HG03565 (cell line): ENCODE measurements at regions not wholly inside any gene's neighbourhood (a gene's known extent, or its start where the extent isn't known, plus 50 kb on each side); places are given as distances from the start of the nearest gene placed in this dataset.
"Not testable (repeated sequence)": the region's sequence is repeated elsewhere in the genome, so short reads cannot be mapped to it uniquely, and the experiment has no call there.

ENCODE experiments used
- ATAC-seq: cut with Tn5 transposase; IDR thresholded peaks from one replicate; pipeline ENCODE4 v1.9.1; 2021; ENCODE audit warnings: mild to moderate bottlenecking, moderate library complexity; ENCODE audit not compliant: unreplicated experiment

- no peak for ATAC-seq
Observed at GRCh38 chr10:26621243-26621888, 76.1 kb upstream of the PDSS1 start.

- ATAC-seq = no peak
Observed at GRCh38 chr10:26621889-26622711, 75.4 kb upstream of the PDSS1 start.

GRCh38 chr10:26622891-26623290 lies 74.6 kb upstream of the PDSS1 start:
- no peak for ATAC-seq

GRCh38 chr10:26624006-26624405 lies 73.5 kb upstream of the PDSS1 start:
- no peak for ATAC-seq

- ATAC-seq = no peak
Observed at GRCh38 chr10:26626066-26626465, 71.4 kb upstream of the PDSS1 start.

- ATAC-seq = no peak
Observed at GRCh38 chr10:26627324-26627723, 70.2 kb upstream of the PDSS1 start.

- ATAC-seq = peak; percentile 75
Observed at GRCh38 chr10:26628395-26628794, 69.1 kb upstream of the PDSS1 start.

GRCh38 chr10:26632171-26632570 lies 65.3 kb upstream of the PDSS1 start:
- ATAC-seq = not testable (repeated sequence)

GRCh38 chr10:26634111-26634510 lies 63.4 kb upstream of the PDSS1 start:
- ATAC-seq = not testable (repeated sequence)

- ATAC-seq = no peak
Observed at GRCh38 chr10:26637521-26638275, 59.8 kb upstream of the PDSS1 start.

- no peak for ATAC-seq
Observed at GRCh38 chr10:26640391-26640790, 57.1 kb upstream of the PDSS1 start.

GRCh38 chr10:26642896-26643653 lies 54.4 kb upstream of the PDSS1 start:
- ATAC-seq = no peak

GRCh38 chr10:26647602-26648244 lies 49.8 kb upstream of the PDSS1 start:
- ATAC-seq = no peak
